Ectodermal cell (in vitro differentiated cells): ENCODE measurements at regions not wholly inside any gene's neighbourhood (a gene's known extent, or its start where the extent isn't known, plus 50 kb on each side); places are given as distances from the start of the nearest gene placed in this dataset.

Source experiments
- H3K27ac ChIP-seq: 2 replicates; pipeline ENCODE4 v1.7.0; 2013; ENCODE audit warnings: mild to moderate bottlenecking, low read depth, low read length; ENCODE audit not compliant: insufficient read depth, poor library complexity, severe bottlenecking
- H3K27me3 ChIP-seq: 2 replicates; pipeline ENCODE4 v1.7.0; 2013; ENCODE audit warnings: mild to moderate bottlenecking, low read length; ENCODE audit not compliant: insufficient read depth, control insufficient read depth, poor library complexity, severe bottlenecking
- H3K36me3 ChIP-seq: one replicate; pipeline ENCODE4 v1.7.0; 2013; ENCODE audit warnings: low read length; ENCODE audit not compliant: control insufficient read depth, insufficient read depth
- H3K4me1 ChIP-seq: one replicate; pipeline ENCODE4 v1.7.0; 2013; ENCODE audit warnings: low read length; ENCODE audit not compliant: control insufficient read depth, insufficient read depth
- H3K4me3 ChIP-seq: 2 replicates; pipeline ENCODE4 v1.7.0; 2013; ENCODE audit warnings: low read depth, low read length, control low read depth; ENCODE audit not compliant: insufficient read depth
- H3K9me3 ChIP-seq: 2 replicates; pipeline ENCODE4 v1.7.0; 2013; ENCODE audit warnings: mild to moderate bottlenecking, low read length, moderate library complexity; ENCODE audit not compliant: control insufficient read depth
- WGBS, 2 experiments: methylation state at CpG; one replicate each; pipeline ENCODE4 v1.1.7; 2013; ENCODE audit warnings: missing lambda C conversion rate in 2 of 2; 5-methylcytosine and 5-hydroxymethylcytosine counted together

DNA sequence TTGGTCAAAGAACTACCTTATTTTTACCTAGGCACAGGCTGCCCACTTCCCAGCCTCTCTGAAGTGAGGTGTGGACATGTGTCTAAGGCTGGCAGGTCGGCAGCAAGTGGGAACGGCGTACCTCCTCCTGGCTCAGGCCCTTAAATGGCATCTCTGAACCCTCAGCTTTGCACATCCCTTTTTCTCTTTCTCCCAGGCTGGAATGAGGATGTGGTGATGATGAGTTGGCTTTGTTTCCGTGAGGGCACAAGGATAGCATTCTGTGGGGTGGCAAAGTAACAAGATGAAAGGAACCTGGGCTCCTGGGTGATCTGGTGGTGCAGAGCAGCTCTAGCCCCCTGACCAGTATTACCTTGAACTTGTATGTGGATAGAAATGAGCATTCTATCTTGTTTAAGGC lies 196.8 kb downstream of the REEP3 start:
- no peaks in the 10 kb centered on the region for H3K36me3 ChIP-seq
- no peaks in the 10 kb centered on the region for H3K9me3 ChIP-seq
- H3K4me3 ChIP-seq: no peak overlapping the region
- no peaks in the 10 kb centered on the region for H3K27me3 ChIP-seq
- no peak overlapping the region for H3K27ac ChIP-seq
- H3K4me1 ChIP-seq: peaks cover 2% of the 10 kb centered on the region
- 94 to 97% methylated on average over 4 of the region's 4 CpGs for WGBS, 2 experiments

GRCh38 chr10:63718421-63718820 lies 197.2 kb downstream of the REEP3 start:
- 92 to 94% methylated on average over 7 of the region's 7 CpGs for WGBS, 2 experiments
- H3K4me1 ChIP-seq: no peaks in the 10 kb centered on the region
- no peak overlapping the region for H3K27ac ChIP-seq
- no peaks in the 10 kb centered on the region for H3K9me3 ChIP-seq
- no peak overlapping the region for H3K4me3 ChIP-seq
- no peaks in the 10 kb centered on the region for H3K27me3 ChIP-seq
- no peaks in the 10 kb centered on the region for H3K36me3 ChIP-seq

DNA sequence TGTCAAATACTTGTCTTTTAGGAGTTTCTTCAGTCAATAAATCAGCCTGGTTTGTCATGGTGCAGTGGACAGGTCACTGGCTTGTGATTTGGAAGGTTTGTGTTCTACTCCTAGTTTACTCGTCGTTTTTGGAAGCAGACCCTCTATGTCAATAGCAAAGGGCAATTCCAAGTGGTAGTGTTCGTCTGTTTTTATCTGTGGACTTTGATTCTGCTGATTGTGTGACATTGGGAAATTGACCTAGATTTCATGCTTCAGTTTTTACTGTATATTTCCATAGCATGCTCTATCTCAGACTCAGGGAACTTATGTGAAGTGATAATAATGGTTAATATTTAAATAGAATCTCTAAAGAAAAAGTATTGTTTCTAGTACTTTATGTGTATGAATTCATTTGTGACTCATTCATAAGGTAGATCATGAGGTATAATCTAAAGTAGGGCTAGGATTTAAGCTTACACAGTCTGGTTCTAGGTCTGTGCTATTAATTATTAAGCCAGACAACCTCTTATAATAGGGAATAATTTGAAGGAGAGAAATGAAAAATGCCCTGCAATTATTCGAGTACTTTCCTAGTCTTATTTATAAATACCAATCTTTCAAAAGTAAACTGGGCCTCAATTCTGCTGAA lies 198.1 kb downstream of the REEP3 start:
- WGBS, 2 experiments: 81 to 82% methylated on average over 3 to 4 of the region's 4 CpGs
- H3K4me3 ChIP-seq: no peak overlapping the region

DNA sequence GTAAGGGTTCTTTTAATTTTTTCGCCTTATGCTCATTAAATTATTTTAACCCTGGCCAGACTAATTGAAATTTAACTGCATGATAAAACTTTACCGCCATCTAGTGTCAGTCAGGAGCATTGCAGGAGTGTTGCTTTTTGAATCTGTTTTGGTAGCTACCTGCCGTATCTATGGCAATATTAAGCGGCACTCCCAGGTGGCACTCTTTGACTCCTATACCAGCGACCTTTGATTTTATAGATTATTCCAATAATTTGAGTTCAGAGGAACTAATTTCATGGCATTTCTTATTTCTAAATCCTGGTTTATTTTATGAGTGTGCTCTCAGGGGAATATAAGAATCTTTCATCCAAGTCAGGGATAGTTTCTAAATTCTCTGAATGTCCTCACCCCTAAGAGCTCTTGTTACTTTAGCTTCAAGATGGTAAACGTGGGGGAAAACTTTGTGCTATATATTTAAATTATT lies 198.9 kb downstream of the REEP3 start:
- Histone ChIP-seq H3K9me3 (no peaks in the 10 kb centered on the region), H3K27ac (no peak overlapping the region), H3K27me3 (no peaks in the 10 kb centered on the region), H3K4me3 (no peak overlapping the region), H3K36me3 (no peaks in the 10 kb centered on the region), H3K4me1 (no peaks in the 10 kb centered on the region)
- 18 to 23% methylated on average over 3 to 5 of the region's 6 CpGs for WGBS, 2 experiments

More for the DNA sequence above, 198.1 kb downstream of the REEP3 start:
- H3K36me3 ChIP-seq: no peaks in the 10 kb centered on the region
- no peaks in the 10 kb centered on the region for H3K9me3 ChIP-seq
- H3K27ac ChIP-seq: no peak overlapping the region
- H3K4me1 ChIP-seq: no peaks in the 10 kb centered on the region
- no peaks in the 10 kb centered on the region for H3K27me3 ChIP-seq

DNA sequence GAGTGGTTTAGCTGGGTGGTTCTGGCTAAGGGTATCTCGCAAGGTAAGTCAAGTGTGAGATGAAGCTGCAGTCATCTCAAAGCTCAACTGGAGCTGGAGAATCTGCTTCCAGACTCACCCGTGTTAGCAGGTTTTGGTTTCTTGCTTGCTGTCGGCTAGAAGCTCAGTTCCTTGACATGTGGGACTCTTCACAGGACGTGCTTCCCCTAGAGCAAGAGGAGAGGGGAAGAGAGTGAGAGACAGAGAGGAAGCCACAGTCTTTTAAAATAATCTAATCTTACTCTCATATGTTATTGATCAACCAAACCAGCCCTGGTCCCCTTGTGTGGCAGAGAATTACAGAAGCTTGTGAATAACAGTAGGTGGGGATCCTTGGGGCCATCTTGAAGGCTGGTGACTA lies 199.5 kb downstream of the REEP3 start:
- Histone ChIP-seq H3K36me3 (no peaks in the 10 kb centered on the region), H3K27me3 (no peaks in the 10 kb centered on the region), H3K27ac (no peak overlapping the region), H3K4me3 (no peak overlapping the region), H3K9me3 (no peaks in the 10 kb centered on the region), H3K4me1 (no peaks in the 10 kb centered on the region)
- 78 to 79% methylated on average over 3 to 4 of the region's 4 CpGs for WGBS, 2 experiments

- WGBS, 2 experiments: 85 to 86% methylated on average over 5 of the region's 5 CpGs
- Histone ChIP-seq H3K27ac (no peak overlapping the region), H3K27me3 (no peaks in the 10 kb centered on the region), H3K9me3 (no peaks in the 10 kb centered on the region), H3K36me3 (no peaks in the 10 kb centered on the region), H3K4me1 (no peaks in the 10 kb centered on the region), H3K4me3 (no peak overlapping the region)
Measured at GRCh38 chr10:63722537-63722936, 201.3 kb downstream of the REEP3 start.

DNA sequence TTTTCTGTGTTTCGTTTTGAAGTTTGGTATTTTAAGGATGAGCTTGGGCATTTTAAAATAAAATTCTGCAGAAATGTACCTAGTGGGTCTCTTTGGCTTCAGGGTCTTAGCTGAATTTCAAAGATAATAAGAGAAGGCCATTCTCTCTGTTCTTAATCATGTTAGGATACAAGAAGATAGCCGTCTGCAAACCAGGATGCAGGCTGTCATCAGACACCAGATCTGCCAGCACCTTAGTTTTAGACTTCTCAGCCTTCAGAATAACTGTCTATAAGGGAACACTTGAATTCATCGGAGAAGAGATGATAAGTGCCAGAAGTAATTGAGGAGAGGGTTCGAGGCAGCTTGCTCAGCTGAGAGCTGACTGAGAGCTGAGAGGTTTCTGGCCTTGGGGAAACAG lies 202.1 kb downstream of the REEP3 start:
- H3K4me1 ChIP-seq: no peaks in the 10 kb centered on the region
- no peaks in the 10 kb centered on the region for H3K36me3 ChIP-seq
- no peak overlapping the region for H3K4me3 ChIP-seq
- H3K9me3 ChIP-seq: no peaks in the 10 kb centered on the region
- no peaks in the 10 kb centered on the region for H3K27me3 ChIP-seq
- H3K27ac ChIP-seq: no peak overlapping the region
- WGBS, 2 experiments: 66 to 69% methylated on average over 3 to 4 of the region's 4 CpGs

DNA sequence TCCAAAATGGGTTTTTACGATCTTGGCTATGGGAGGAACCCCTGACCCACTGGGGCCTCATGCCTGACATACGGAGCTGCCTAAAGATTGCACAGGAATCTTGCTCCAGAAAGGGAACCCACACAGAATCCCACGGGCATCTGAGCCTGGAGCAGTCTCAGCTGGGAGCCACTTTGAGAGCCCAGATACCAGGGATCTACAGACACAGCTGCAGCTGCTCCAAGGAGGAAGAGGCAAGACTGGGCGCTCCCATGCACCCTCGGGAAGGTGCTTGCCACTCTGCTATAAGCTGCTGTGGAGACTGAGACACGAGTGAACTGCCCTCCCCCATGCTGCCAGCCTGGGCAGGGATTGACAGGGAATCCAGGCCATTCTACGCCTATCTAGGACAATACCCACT lies 202.5 kb downstream of the REEP3 start:
- no peaks in the 10 kb centered on the region for H3K9me3 ChIP-seq
- H3K36me3 ChIP-seq: no peaks in the 10 kb centered on the region
- no peak overlapping the region for H3K4me3 ChIP-seq
- H3K27ac ChIP-seq: no peak overlapping the region
- no peaks in the 10 kb centered on the region for H3K27me3 ChIP-seq
- no peaks in the 10 kb centered on the region for H3K4me1 ChIP-seq
- WGBS, 2 experiments: 89 to 92% methylated on average over 7 of the region's 7 CpGs

GRCh38 chr10:63724922-63725321 lies 203.7 kb downstream of the REEP3 start:
- Histone ChIP-seq H3K9me3 (no peaks in the 10 kb centered on the region), H3K4me1 (no peaks in the 10 kb centered on the region), H3K27me3 (no peaks in the 10 kb centered on the region), H3K4me3 (no peak overlapping the region), H3K36me3 (no peaks in the 10 kb centered on the region), H3K27ac (no peak overlapping the region)
- 90 to 92% methylated on average over 2 of the region's 2 CpGs for WGBS, 2 experiments

GRCh38 chr10:63726867-63727266 lies 205.7 kb downstream of the REEP3 start:
- no peak overlapping the region for H3K4me3 ChIP-seq
- H3K36me3 ChIP-seq: no peaks in the 10 kb centered on the region
- WGBS, 2 experiments: 94 to 100% methylated on average over 2 of the region's 2 CpGs
- no peaks in the 10 kb centered on the region for H3K27me3 ChIP-seq
- no peaks in the 10 kb centered on the region for H3K9me3 ChIP-seq
- no peaks in the 10 kb centered on the region for H3K4me1 ChIP-seq
- H3K27ac ChIP-seq: no peak overlapping the region

DNA sequence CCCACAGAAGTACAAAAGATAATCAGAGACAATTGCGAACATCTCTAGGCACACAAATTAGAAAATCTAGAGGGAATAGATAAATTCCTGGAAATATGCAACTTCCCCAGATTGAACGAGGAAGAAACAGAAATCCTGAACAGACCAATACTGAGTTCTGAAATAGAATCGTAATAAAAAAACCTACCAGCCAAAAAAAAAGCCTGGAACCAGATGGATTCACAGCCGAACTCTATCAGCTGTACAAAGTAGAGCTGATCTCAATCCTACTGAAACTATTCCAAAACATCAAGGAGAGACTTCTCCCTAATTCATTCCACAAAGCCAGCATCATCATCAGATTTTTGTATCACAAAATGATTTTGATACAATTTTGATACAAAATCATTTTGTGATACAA lies 206.4 kb downstream of the REEP3 start:
- Histone ChIP-seq H3K4me1 (no peaks in the 10 kb centered on the region), H3K9me3 (no peaks in the 10 kb centered on the region), H3K27ac (no peak overlapping the region), H3K27me3 (no peaks in the 10 kb centered on the region), H3K36me3 (no peaks in the 10 kb centered on the region), H3K4me3 (no peak overlapping the region)
- 94 to 96% methylated on average over 4 of the region's 4 CpGs for WGBS, 2 experiments
